HepG2 (cell line): ENCODE measurements at regions not wholly inside any gene's neighbourhood (a gene's known extent, or its start where the extent isn't known, plus 50 kb on each side); places are given as distances from the start of the nearest gene placed in this dataset.

ENCODE experiments used
- ATAC-seq: fragments of 200-7000 bp; cut with Tn5 transposase; 3 replicates; pipeline ENCODE4 v1.9.1; 2020; ENCODE audit warnings: mild to moderate bottlenecking, moderate library complexity
- BruUV-seq: library from RNA; stranded (reverse); fragments of 400-500 nt; replicated peaks from 2 replicates; lab custom pipeline; 2021; lab: Mats Ljungman, UMichigan
- CTCF ChIA-PET: fragments of 300-600 bp; formaldehyde crosslinking; extraction: SDS; loops from one replicate; lab custom pipeline; 2021; ENCODE audit warnings: low total read pairs, inconsistent platforms, low intra/inter-chr PET ratio; lab: Yijun Ruan, JAX
- POLR2A ChIA-PET: fragments of 350-600 bp; sonication (Branson Sonifier 250); formaldehyde crosslinking; loops from one replicate; lab custom pipeline; 2020; ENCODE audit warnings: antibody characterized with exemption, inconsistent platforms; lab: Yijun Ruan, JAX
- DNase-seq: peaks from one replicate; pipeline ENCODE4 v3.0.0-alpha.2; 2015; ENCODE audit warnings: low spot score
- FAIRE-seq: peaks from 3 replicates; lab custom pipeline; 2011; peaks lifted over from hg19 to GRCh38; lab: Jason Lieb, UNC
- H2AFZ ChIP-seq: one replicate; pipeline ENCODE4 v1.6.1; 2011; ENCODE audit warnings: low read length, inconsistent platforms
- H3K27ac ChIP-seq: fragments of 300-600 bp; 3 replicates; pipeline ENCODE4 v1.8.0; 2011; ENCODE audit warnings: mixed run types, mild to moderate bottlenecking, mixed read lengths, low read length, inconsistent platforms; ENCODE audit not compliant: insufficient read depth; ENCODE audit errors: extremely low read length
- H3K27me3 ChIP-seq, 2 experiments: fragments of 200-600 bp in 1 of 2; 2 replicates in 1 of 2; 3 replicates in 1 of 2; pipeline versions ENCODE4 v1.6.0 to v1.8.0; 2011; ENCODE audit warnings: low read length in 2 of 2, mild to moderate bottlenecking in 2 of 2, moderate library complexity in 2 of 2, inconsistent platforms in 1 of 2; ENCODE audit not compliant: insufficient read depth in 2 of 2, control insufficient read depth in 1 of 2
- H3K36me3 ChIP-seq, 2 experiments: fragments of 200-600 bp in 1 of 2; replicated peaks in 1 of 2; 2 replicates in 1 of 2; 3 replicates in 1 of 2; pipeline versions ENCODE4 v1.5.1 to v1.8.0; 2011; ENCODE audit warnings: low read length in 2 of 2, inconsistent platforms in 1 of 2; ENCODE audit not compliant: insufficient read depth in 2 of 2, control insufficient read depth in 1 of 2
- H3K4me1 ChIP-seq: 2 replicates; pipeline ENCODE4 v1.5.1; 2012; ENCODE audit warnings: low read length, inconsistent platforms; ENCODE audit not compliant: insufficient read depth
- H3K4me2 ChIP-seq: 2 replicates; pipeline ENCODE4 v1.6.0; 2011; ENCODE audit warnings: low read depth, low read length, inconsistent platforms
- H3K4me3 ChIP-seq, 3 experiments: fragments of 200-600 bp in 1 of 3; sonication (generic), shearing (Covaris generic) in 1 of 3; replicated peaks in 1 of 3; 2 replicates each; pipeline ENCODE4 v1.5.1; 2011 to 2016; ENCODE audit warnings: low read length in 3 of 3, inconsistent platforms in 2 of 3, low read depth in 2 of 3, mild to moderate bottlenecking in 2 of 3, control low read depth in 1 of 3, mixed read lengths in 1 of 3; ENCODE audit not compliant: insufficient read depth in 1 of 3
- H3K79me2 ChIP-seq: one replicate; pipeline ENCODE4 v1.6.1; 2011; ENCODE audit warnings: low read length, inconsistent platforms; ENCODE audit not compliant: insufficient read depth
- H3K9ac ChIP-seq: 2 replicates; pipeline ENCODE4 v1.6.0; 2011; ENCODE audit warnings: mild to moderate bottlenecking, low read depth, low read length, inconsistent platforms; ENCODE audit not compliant: insufficient read depth
- H3K9me3 ChIP-seq: 2 replicates; pipeline ENCODE4 v1.5.1; 2012; ENCODE audit warnings: mild to moderate bottlenecking, low read length
- H4K20me1 ChIP-seq: 2 replicates; pipeline ENCODE4 v1.6.0; 2011; ENCODE audit warnings: inconsistent platforms, mild to moderate bottlenecking, low read length, moderate library complexity; ENCODE audit not compliant: insufficient read depth
- ASH2L ChIP-seq: fragments of 300-600, 200-600 bp; sonication (generic); IDR thresholded peaks from 2 replicates; pipeline ENCODE4 v1.7.0; 2017; ENCODE audit warnings: low read depth, mild to moderate bottlenecking, moderate library complexity, mixed read lengths, low read length; ENCODE audit not compliant: insufficient read length
- BCL6 ChIP-seq: IDR thresholded peaks from 2 replicates; pipeline ENCODE4 v1.6.1; 2016; ENCODE audit warnings: missing genetic modification reagents, missing compliant biosample characterization
- BRCA1 ChIP-seq: sonication (generic); formaldehyde crosslinking; IDR thresholded peaks from 2 replicates; pipeline ENCODE4 v1.4.0; 2020; ENCODE audit warnings: missing genetic modification reagents
- CBX2 ChIP-seq, 2 experiments: fragments of 200-600 bp in 1 of 2; sonication (generic); formaldehyde crosslinking in 1 of 2; IDR thresholded peaks; 2 replicates each; pipeline versions ENCODE4 v1.7.0 to v1.8.1; 2018 to 2022; ENCODE audit warnings: low read depth in 2 of 2, low read length in 1 of 2, mild to moderate bottlenecking in 1 of 2, missing genetic modification reagents in 1 of 2
- FLYWCH1 ChIP-seq: sonication (generic); formaldehyde crosslinking; IDR thresholded peaks from 2 replicates; pipeline ENCODE4 v1.8.1; 2023; ENCODE audit warnings: mild to moderate bottlenecking, missing genetic modification reagents
- FOXA3 ChIP-seq: IDR thresholded peaks from 2 replicates; pipeline ENCODE4 v1.6.1; 2016; ENCODE audit warnings: missing genetic modification reagents, missing compliant biosample characterization
- HMG20A ChIP-seq: IDR thresholded peaks from 2 replicates; pipeline ENCODE4 v1.6.1; 2016; ENCODE audit warnings: borderline replicate concordance
- KAT8 ChIP-seq: IDR thresholded peaks from 2 replicates; pipeline ENCODE4 v1.6.1; 2016; ENCODE audit warnings: missing genetic modification reagents, missing compliant biosample characterization
- MATR3 ChIP-seq: sonication (generic); formaldehyde crosslinking; IDR thresholded peaks from 2 replicates; pipeline ENCODE4 v1.4.0; 2020; ENCODE audit warnings: missing genetic modification reagents
- MED1 ChIP-seq: sonication (generic); formaldehyde crosslinking; IDR thresholded peaks from 2 replicates; pipeline ENCODE4 v1.4.0; 2020; ENCODE audit warnings: missing genetic modification reagents
- MEF2D ChIP-seq: sonication (generic); formaldehyde crosslinking; IDR thresholded peaks from 2 replicates; pipeline ENCODE4 v1.5.1; 2020; ENCODE audit warnings: mild to moderate bottlenecking, missing genetic modification reagents
- NFE2 ChIP-seq: sonication (generic); formaldehyde crosslinking; IDR thresholded peaks from 2 replicates; pipeline ENCODE4 v1.4.0; 2020; ENCODE audit warnings: missing genetic modification reagents
- NR2C2 ChIP-seq: sonication (generic); formaldehyde crosslinking; IDR thresholded peaks from 2 replicates; pipeline ENCODE4 v1.4.0; 2020; ENCODE audit warnings: missing genetic modification reagents, mild to moderate bottlenecking, moderate library complexity, borderline replicate concordance
- NR2F2 ChIP-seq: IDR thresholded peaks from 2 replicates; pipeline ENCODE4 v1.6.1; 2012; ENCODE audit warnings: low read depth, inconsistent platforms, borderline replicate concordance
- PHF21A ChIP-seq: sonication (generic); formaldehyde crosslinking; IDR thresholded peaks from 2 replicates; pipeline ENCODE4 v1.5.0; 2020; ENCODE audit warnings: mild to moderate bottlenecking, missing genetic modification reagents
- PHF5A ChIP-seq: IDR thresholded peaks from one replicate; pipeline ENCODE4 v1.6.1; 2018; ENCODE audit warnings: low read depth, missing genetic modification reagents; ENCODE audit not compliant: unreplicated experiment
- RELA ChIP-seq: sonication (generic); formaldehyde crosslinking; IDR thresholded peaks from 2 replicates; pipeline ENCODE4 v1.4.0; 2020; ENCODE audit warnings: missing genetic modification reagents
- RORA ChIP-seq: sonication (generic); formaldehyde crosslinking; IDR thresholded peaks from 2 replicates; pipeline ENCODE4 v1.5.0; 2020; ENCODE audit warnings: mild to moderate bottlenecking, missing genetic modification reagents, moderate library complexity
- SMAD9 ChIP-seq: sonication (generic); formaldehyde crosslinking; IDR thresholded peaks from 2 replicates; pipeline ENCODE4 v1.5.1; 2020; ENCODE audit warnings: mild to moderate bottlenecking, missing genetic modification reagents
- SNAPC5 ChIP-seq: sonication (generic); formaldehyde crosslinking; IDR thresholded peaks from 2 replicates; pipeline ENCODE4 v1.8.1; 2023; ENCODE audit warnings: mild to moderate bottlenecking, missing genetic modification reagents, borderline replicate concordance
- SP5 ChIP-seq: IDR thresholded peaks from 2 replicates; pipeline ENCODE4 v1.6.1; 2016; ENCODE audit warnings: low read depth, borderline replicate concordance
- TAF15 ChIP-seq: fragments of 200-400 bp; formaldehyde crosslinking; IDR thresholded peaks from one replicate; pipeline ENCODE4 v1.6.1; 2018; ENCODE audit warnings: mild to moderate bottlenecking, low read depth, low read length; ENCODE audit not compliant: poor library complexity, severe bottlenecking
- ZBTB38 ChIP-seq: sonication (generic); formaldehyde crosslinking; IDR thresholded peaks from 2 replicates; pipeline ENCODE4 v1.5.1; 2020; ENCODE audit warnings: mild to moderate bottlenecking, missing genetic modification reagents
- ZBTB42 ChIP-seq: sonication (generic); formaldehyde crosslinking; IDR thresholded peaks from 2 replicates; pipeline ENCODE4 v1.5.0; 2020; ENCODE audit warnings: mild to moderate bottlenecking, missing genetic modification reagents
- ZFP36L2 ChIP-seq: sonication (generic); formaldehyde crosslinking; IDR thresholded peaks from 2 replicates; pipeline ENCODE4 v1.4.0; 2020; ENCODE audit warnings: missing genetic modification reagents
- ZNF383 ChIP-seq: sonication (generic); formaldehyde crosslinking; IDR thresholded peaks from 2 replicates; pipeline ENCODE4 v1.4.0; 2020; ENCODE audit warnings: missing genetic modification reagents, mild to moderate bottlenecking, borderline replicate concordance
- ZNF7 ChIP-seq: IDR thresholded peaks from 2 replicates; pipeline ENCODE4 v1.6.1; 2016; ENCODE audit warnings: missing biosample characterization, missing genetic modification reagents
- ZNF737 ChIP-seq: sonication (generic); formaldehyde crosslinking; IDR thresholded peaks from 2 replicates; pipeline ENCODE4 v1.5.0; 2020; ENCODE audit warnings: missing genetic modification reagents, mild to moderate bottlenecking, borderline replicate concordance
- WGBS: methylation state at CpG from one replicate; pipeline ENCODE4 v1.1.6; 2017; ENCODE audit warnings: low lambda C conversion rate; 5-methylcytosine and 5-hydroxymethylcytosine counted together
- in situ Hi-C: cut with HindIII; loops from 2 replicates; pipeline ENCODE4 v1.10.0; 2017; ENCODE audit warnings: low pct_unique_long_range_greater_than_20kb; ENCODE audit not compliant: extremely low pct_ligation_motif_present
- intact Hi-C: fragments of 100-400 bp; cut with micrococcal nuclease; formaldehyde crosslinking; loops from one replicate; pipeline ENCODE4 v1.10.0; 2022; ENCODE audit not compliant: unreplicated experiment

DNA sequence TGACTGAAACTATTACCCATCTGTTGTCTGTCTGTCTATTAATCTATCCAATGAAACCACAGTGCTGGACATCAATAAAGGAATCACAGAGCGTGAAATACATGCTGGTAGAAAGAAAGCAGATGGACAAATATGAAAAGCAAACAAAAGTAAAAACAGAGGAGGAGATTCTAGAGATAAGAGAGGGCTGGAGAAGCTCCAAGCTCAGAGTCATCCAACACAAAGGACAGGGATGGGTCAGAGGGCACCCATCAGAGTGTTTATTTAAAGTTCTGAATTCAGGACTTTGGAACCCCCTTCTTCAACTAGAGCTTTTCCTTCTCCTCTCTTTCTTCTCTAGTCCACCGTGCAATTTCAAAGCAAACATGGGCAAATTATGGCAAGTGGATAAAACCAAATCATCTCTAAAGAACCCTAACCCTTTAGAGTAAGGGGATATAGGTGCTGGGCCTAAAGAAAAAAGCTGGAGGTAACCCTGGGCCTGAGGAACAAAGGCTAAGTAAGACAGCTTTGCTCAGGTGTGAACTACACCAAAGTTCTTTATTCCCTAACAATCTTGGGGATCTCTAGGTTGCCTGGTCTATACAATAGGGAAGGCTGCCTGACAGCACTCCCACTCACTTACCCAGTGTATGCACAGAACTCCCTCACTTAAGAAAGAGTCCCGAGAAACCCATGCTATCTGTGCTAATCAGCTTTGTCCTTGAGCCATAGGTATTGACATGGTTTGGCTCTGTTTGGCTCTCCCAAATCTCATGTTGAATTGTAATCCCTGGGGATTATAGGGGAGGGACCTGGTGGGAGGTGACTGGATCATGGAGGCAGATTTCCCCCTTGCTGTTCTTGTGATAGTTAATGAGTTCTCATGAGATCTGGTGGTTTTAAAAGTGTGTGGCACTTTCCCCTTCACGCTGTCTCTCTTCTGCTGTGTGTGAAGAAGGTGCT is 97.0 kb downstream of the BAMBI start:
- FAIRE-seq (peak; percentile 61), ATAC-seq (peak; percentile 72), DNase-seq (peak; percentile 74)
- no peak overlapping the region for H3K27ac ChIP-seq
- H3K4me3 ChIP-seq = no peak overlapping the region
- H3K79me2 ChIP-seq = no peaks in the 10 kb centered on the region
- H3K4me1 ChIP-seq = peaks cover 45% of the 10 kb centered on the region
- in situ Hi-C loops (no loop called here), intact Hi-C loops (loop anchor here (10.0 kb wide), 1 partner anchor 1040 kb away; no protein-coding TSS in a partner anchor)
- BruUV-seq = no TSS peak
- ChIA-PET POLR2A (interaction anchor here (1.4 to 1.7 kb wide), 2 partner anchors 26 to 165 kb away, joined by 3 to 7 read pairs; no protein-coding TSS in a partner anchor), CTCF (no interaction called here)
- H3K27me3 ChIP-seq = no peaks in the 10 kb centered on the region
- no peaks in the 10 kb centered on the region for H3K9me3 ChIP-seq
- no peaks in the 10 kb centered on the region for H3K36me3 ChIP-seq
- peak overlapping the region; percentile 52 for H3K4me2 ChIP-seq
- no peaks in the 10 kb centered on the region for H4K20me1 ChIP-seq
- H2AFZ ChIP-seq = no peak overlapping the region
- 27% methylated on average over 4 of the region's 4 CpGs for WGBS
- H3K9ac ChIP-seq = no peak overlapping the region
- TF ChIP-seq KAT8 (CRISPR knock-in tag) (peak; percentile 45), FLYWCH1 (CRISPR knock-in tag) (no peak), NFE2 (CRISPR knock-in tag) (no peak), BCL6 (CRISPR knock-in tag) (peak; percentile 22; the same call in 1 of the 2 replicates), ZNF383 (CRISPR knock-in tag) (no peak), ZFP36L2 (no peak), BRCA1 (CRISPR knock-in tag) (no peak), MEF2D (CRISPR knock-in tag) (0 out of 2 replicates have a peak, but pooled peaks have one; percentile 27), PHF5A (CRISPR knock-in tag) (peak; percentile 52), SP5 (0 out of 2 replicates have a peak, but pooled peaks have one; percentile 11), ZNF7 (no peak), HMG20A (CRISPR knock-in tag) (peak; percentile 82), MED1 (CRISPR knock-in tag) (peak; percentile 50), SNAPC5 (CRISPR knock-in tag) (no peak), MATR3 (CRISPR knock-in tag) (no peak), FOXA3 (CRISPR knock-in tag) (peak; percentile 63), ZBTB38 (CRISPR knock-in tag) (no peak), PHF21A (CRISPR knock-in tag) (peak; percentile 47; the same call in 1 of the 2 replicates), NR2F2 (peak; percentile 75), NR2C2 (no peak), ZNF737 (CRISPR knock-in tag) (no peak), ZBTB42 (no peak), CBX2 (IDR thresholded peaks at IDR 0.05; ENCODE audit: low read depth, low read length) (no peak), CBX2 (CRISPR knock-in tag; IDR thresholded peaks at IDR 0.05; ENCODE audit: low read depth) (no peak), TAF15 (no peak), RORA (0 out of 2 replicates have a peak, but pooled peaks have one; percentile 59), ASH2L (peak; percentile 31), SMAD9 (CRISPR knock-in tag) (no peak), RELA (CRISPR knock-in tag) (no peak)
